Activated T-helper 2 cell treated with anti-CD3 and anti-CD28 coated beads, Interferon-gamma antibody, Interleukin-2, Interleukin-4, amounts not matched to agents 10 μg/mL and 5 μg/mL and 100 μg/mL, durations not matched to agents 14 hours and 24 hours and 36 hours (primary cell): ENCODE measurements at regions not wholly inside any gene's neighbourhood (a gene's known extent, or its start where the extent isn't known, plus 50 kb on each side); places are given as distances from the start of the nearest gene placed in this dataset.

ENCODE experiments used
- DNase-seq: peaks from one replicate; pipeline ENCODE4 v3.0.0; 2021; ENCODE audit warnings: low spot score
- H3K27ac Mint-ChIP-seq: one replicate; pipeline ENCODE4 v1.8.0; 2021; ENCODE audit warnings: mixed read lengths
- H3K27me3 Mint-ChIP-seq: one replicate; pipeline ENCODE4 v1.8.0; 2021; ENCODE audit warnings: low read depth, mixed read lengths
- H3K36me3 Mint-ChIP-seq: one replicate; pipeline ENCODE4 v1.8.0; 2021; ENCODE audit warnings: low read depth, mixed read lengths
- H3K4me1 Mint-ChIP-seq: one replicate; pipeline ENCODE4 v1.8.0; 2021; ENCODE audit warnings: low read depth, mixed read lengths
- H3K4me3 Mint-ChIP-seq: one replicate; pipeline ENCODE4 v1.8.0; 2021; ENCODE audit warnings: low read depth, mild to moderate bottlenecking, moderate library complexity, mixed read lengths
- H3K9me3 Mint-ChIP-seq: one replicate; pipeline ENCODE4 v1.8.0; 2021; ENCODE audit warnings: mixed read lengths
- intact Hi-C: fragments of 100-400 bp; cut with micrococcal nuclease; formaldehyde crosslinking; loops from one replicate; pipeline ENCODE4 v1.15.1; 2023

- no peaks in the 10 kb centered on the region for H3K9me3 Mint-ChIP-seq
- no peaks in the 10 kb centered on the region for H3K4me1 Mint-ChIP-seq
- no peak overlapping the region for H3K4me3 Mint-ChIP-seq
- H3K36me3 Mint-ChIP-seq, result no peaks in the 10 kb centered on the region
- intact Hi-C loops, result no loop called here
- peaks cover 7% of the 10 kb centered on the region for H3K27me3 Mint-ChIP-seq
- DNase-seq, result no peak
- no peak overlapping the region for H3K27ac Mint-ChIP-seq
These were observed 269.8 kb downstream of the SKAP2 start for GRCh38 chr7:26594553-26594952.

- no peak for DNase-seq
- H3K27ac Mint-ChIP-seq, result no peak overlapping the region
- H3K27me3 Mint-ChIP-seq, result peaks cover 18% of the 10 kb centered on the region
- no peaks in the 10 kb centered on the region for H3K36me3 Mint-ChIP-seq
- no peaks in the 10 kb centered on the region for H3K4me1 Mint-ChIP-seq
- intact Hi-C loops, result no loop called here
- H3K9me3 Mint-ChIP-seq, result no peaks in the 10 kb centered on the region
- no peak overlapping the region for H3K4me3 Mint-ChIP-seq
These were observed 265.5 kb downstream of the SKAP2 start for GRCh38 chr7:26598867-26599266.

GRCh38 chr7:26599982-26600381, 264.4 kb downstream of the SKAP2 start:
- Mint-ChIP-seq H3K9me3 (no peaks in the 10 kb centered on the region), H3K36me3 (no peaks in the 10 kb centered on the region), H3K4me3 (no peak overlapping the region), H3K27me3 (peaks cover 20% of the 10 kb centered on the region), H3K27ac (no peak overlapping the region), H3K4me1 (no peaks in the 10 kb centered on the region)
- intact Hi-C loops, result no loop called here
- DNase-seq, result no peak

- Mint-ChIP-seq H3K36me3 (no peaks in the 10 kb centered on the region), H3K27ac (no peak overlapping the region), H3K27me3 (peaks cover 23% of the 10 kb centered on the region), H3K4me3 (no peak overlapping the region), H3K9me3 (no peaks in the 10 kb centered on the region), H3K4me1 (no peaks in the 10 kb centered on the region)
- no peak for DNase-seq
- intact Hi-C loops, result no loop called here
These were observed 264.0 kb downstream of the SKAP2 start for GRCh38 chr7:26600411-26600810.

- no peak for DNase-seq
- Mint-ChIP-seq H3K27ac (no peak overlapping the region), H3K4me3 (no peak overlapping the region), H3K4me1 (no peaks in the 10 kb centered on the region), H3K27me3 (peaks cover 26% of the 10 kb centered on the region), H3K36me3 (no peaks in the 10 kb centered on the region), H3K9me3 (no peaks in the 10 kb centered on the region)
- intact Hi-C loops, result no loop called here
These were observed 260.8 kb downstream of the SKAP2 start for GRCh38 chr7:26603631-26604030.

- H3K36me3 Mint-ChIP-seq, result no peaks in the 10 kb centered on the region
- no peak overlapping the region for H3K4me3 Mint-ChIP-seq
- peaks cover 17% of the 10 kb centered on the region for H3K27me3 Mint-ChIP-seq
- no peak for DNase-seq
- no peak overlapping the region for H3K27ac Mint-ChIP-seq
- intact Hi-C loops, result no loop called here
- no peaks in the 10 kb centered on the region for H3K9me3 Mint-ChIP-seq
- H3K4me1 Mint-ChIP-seq, result no peaks in the 10 kb centered on the region
These were observed 256.0 kb downstream of the SKAP2 start for GRCh38 chr7:26608402-26608801.

- no peak overlapping the region for H3K27ac Mint-ChIP-seq
- H3K4me1 Mint-ChIP-seq, result no peaks in the 10 kb centered on the region
- H3K27me3 Mint-ChIP-seq, result peaks cover 12% of the 10 kb centered on the region
- no peak overlapping the region for H3K4me3 Mint-ChIP-seq
- no peak for DNase-seq
- intact Hi-C loops, result no loop called here
- no peaks in the 10 kb centered on the region for H3K9me3 Mint-ChIP-seq
- no peaks in the 10 kb centered on the region for H3K36me3 Mint-ChIP-seq
These were observed 255.3 kb downstream of the SKAP2 start for GRCh38 chr7:26609082-26609481.

GRCh38 chr7:26609532-26609931, 254.9 kb downstream of the SKAP2 start:
- Mint-ChIP-seq H3K36me3 (no peaks in the 10 kb centered on the region), H3K4me3 (no peak overlapping the region), H3K27ac (no peak overlapping the region), H3K9me3 (no peaks in the 10 kb centered on the region), H3K4me1 (no peaks in the 10 kb centered on the region), H3K27me3 (peaks cover 12% of the 10 kb centered on the region)
- no peak for DNase-seq
- intact Hi-C loops, result no loop called here

- Mint-ChIP-seq H3K27me3 (no peaks in the 10 kb centered on the region), H3K9me3 (no peaks in the 10 kb centered on the region), H3K4me3 (no peak overlapping the region), H3K36me3 (no peaks in the 10 kb centered on the region), H3K4me1 (no peaks in the 10 kb centered on the region), H3K27ac (no peak overlapping the region)
- intact Hi-C loops, result no loop called here
- DNase-seq, result no peak
These were observed 251.6 kb downstream of the SKAP2 start for GRCh38 chr7:26612742-26613141.

GRCh38 chr7:26614503-26614902, 249.9 kb downstream of the SKAP2 start:
- H3K27me3 Mint-ChIP-seq, result no peaks in the 10 kb centered on the region
- no peaks in the 10 kb centered on the region for H3K36me3 Mint-ChIP-seq
- H3K9me3 Mint-ChIP-seq, result no peaks in the 10 kb centered on the region
- H3K27ac Mint-ChIP-seq, result no peak overlapping the region
- H3K4me1 Mint-ChIP-seq, result no peaks in the 10 kb centered on the region
- DNase-seq, result no peak
- no peak overlapping the region for H3K4me3 Mint-ChIP-seq
- intact Hi-C loops, result no loop called here

GRCh38 chr7:26616235-26616634, 248.2 kb downstream of the SKAP2 start:
- Mint-ChIP-seq H3K4me3 (no peak overlapping the region), H3K36me3 (no peaks in the 10 kb centered on the region), H3K9me3 (no peaks in the 10 kb centered on the region), H3K27ac (no peak overlapping the region), H3K4me1 (no peaks in the 10 kb centered on the region), H3K27me3 (no peaks in the 10 kb centered on the region)
- no peak for DNase-seq
- intact Hi-C loops, result no loop called here

- H3K36me3 Mint-ChIP-seq, result no peaks in the 10 kb centered on the region
- no peak overlapping the region for H3K4me3 Mint-ChIP-seq
- intact Hi-C loops, result no loop called here
- H3K27me3 Mint-ChIP-seq, result no peaks in the 10 kb centered on the region
- no peaks in the 10 kb centered on the region for H3K4me1 Mint-ChIP-seq
- no peak overlapping the region for H3K27ac Mint-ChIP-seq
- no peaks in the 10 kb centered on the region for H3K9me3 Mint-ChIP-seq
- DNase-seq, result no peak
These were observed 247.3 kb downstream of the SKAP2 start for GRCh38 chr7:26617066-26617465.
